ENCODE measurements at regions not wholly inside any gene's neighbourhood (a gene's known extent, or its start where the extent isn't known, plus 50 kb on each side); places are given as distances from the start of the nearest gene placed in this dataset.
A peak's percentile ranks its signal among the peaks of the same experiment; 100 is the strongest.

GRCh38 chr1:81340239-81340638 is 460.5 kb upstream of the ADGRL2 start:
- no peak for DNase-seq
- in situ Hi-C loops (cut with HindIII; ENCODE audit: low pct_ligation_motif_present, low pct_unique_long_range_greater_than_20kb, low sequenced_read_pairs): no loop called here

GRCh38 chr1:81337226-81337625 is 463.5 kb upstream of the ADGRL2 start:
- in situ Hi-C loops (cut with HindIII; ENCODE audit: low pct_ligation_motif_present, low pct_unique_long_range_greater_than_20kb, low sequenced_read_pairs): no loop called here
- no peak for DNase-seq

- DNase-seq: no peak
- in situ Hi-C loops (cut with HindIII; ENCODE audit: low pct_ligation_motif_present, low pct_unique_long_range_greater_than_20kb, low sequenced_read_pairs): no loop called here
These were observed 464.9 kb upstream of the ADGRL2 start for GRCh38 chr1:81335876-81336275.

DNA sequence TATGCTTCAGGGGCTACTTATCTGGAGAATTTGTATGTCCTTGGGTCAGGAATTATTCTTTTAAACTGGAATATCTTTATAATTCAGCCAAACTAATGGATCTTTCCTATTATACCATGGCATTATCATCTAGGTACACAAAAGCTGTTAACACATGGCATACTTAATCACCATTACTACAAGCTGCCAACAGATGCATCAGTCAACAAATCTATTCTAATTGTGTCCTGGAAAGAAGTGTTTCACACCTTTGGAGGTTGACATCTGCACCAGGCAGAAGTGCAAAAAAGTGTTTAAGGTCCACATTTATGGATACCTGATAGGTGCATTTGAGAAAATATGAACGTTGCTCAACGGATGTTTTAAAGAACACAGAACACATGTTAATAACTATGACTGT is 470.2 kb upstream of the ADGRL2 start:
- in situ Hi-C loops (cut with HindIII; ENCODE audit: low pct_ligation_motif_present, low pct_unique_long_range_greater_than_20kb, low sequenced_read_pairs): no loop called here
- DNase-seq: no peak

GRCh38 chr1:81330111-81330510 is 470.6 kb upstream of the ADGRL2 start:
- DNase-seq: no peak
- in situ Hi-C loops (cut with HindIII; ENCODE audit: low pct_ligation_motif_present, low pct_unique_long_range_greater_than_20kb, low sequenced_read_pairs): no loop called here

DNA sequence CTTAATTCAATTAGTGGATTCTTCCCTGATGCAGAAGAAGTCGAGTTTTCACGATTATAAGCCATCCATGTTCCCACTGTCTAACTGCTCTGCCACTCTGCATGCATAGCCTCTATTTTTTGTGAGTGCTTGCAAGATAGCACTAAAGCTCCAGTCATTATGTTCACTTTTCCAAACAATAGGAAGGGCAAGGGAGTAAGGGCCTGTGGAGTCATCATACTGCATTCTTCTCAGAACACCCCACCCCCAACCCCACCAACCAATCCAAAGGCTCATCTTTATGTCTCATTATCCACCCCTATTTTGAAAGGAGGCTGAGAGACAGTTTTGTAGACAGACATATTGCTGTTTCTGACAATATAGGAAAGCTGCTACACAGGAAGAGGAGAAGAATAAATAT is 471.7 kb upstream of the ADGRL2 start:
- no peak for DNase-seq
- in situ Hi-C loops (cut with HindIII; ENCODE audit: low pct_ligation_motif_present, low pct_unique_long_range_greater_than_20kb, low sequenced_read_pairs): no loop called here

DNA sequence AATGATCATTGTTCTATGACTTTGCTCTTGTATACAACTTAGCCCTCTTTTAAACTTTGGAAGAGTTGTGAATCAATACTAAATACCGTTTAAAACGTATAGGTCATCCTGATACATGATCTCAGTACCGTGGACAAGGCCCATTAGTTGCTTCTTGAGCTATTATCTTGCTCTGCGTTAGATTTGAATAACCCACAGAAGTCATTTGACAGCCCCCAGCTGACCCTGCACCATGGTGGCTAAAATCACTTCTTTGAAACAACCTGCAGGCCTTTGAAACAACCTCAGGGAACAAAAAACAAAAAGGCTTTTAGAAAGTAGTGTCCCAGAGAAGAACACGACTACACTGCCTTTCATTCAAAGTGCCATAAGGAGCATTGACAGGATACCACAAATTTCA is 473.0 kb upstream of the ADGRL2 start:
- in situ Hi-C loops (cut with HindIII; ENCODE audit: low pct_ligation_motif_present, low pct_unique_long_range_greater_than_20kb, low sequenced_read_pairs): no loop called here

GRCh38 chr1:81327103-81327710 is 473.5 kb upstream of the ADGRL2 start:
- DNase-seq: no peak
- in situ Hi-C loops (cut with HindIII; ENCODE audit: low pct_ligation_motif_present, low pct_unique_long_range_greater_than_20kb, low sequenced_read_pairs): no loop called here

More for the DNA sequence above, 473.0 kb upstream of the ADGRL2 start:
- DNase-seq: no peak

GRCh38 chr1:81326212-81326611 is 474.5 kb upstream of the ADGRL2 start:
- in situ Hi-C loops (cut with HindIII; ENCODE audit: low pct_ligation_motif_present, low pct_unique_long_range_greater_than_20kb, low sequenced_read_pairs): no loop called here

DNA sequence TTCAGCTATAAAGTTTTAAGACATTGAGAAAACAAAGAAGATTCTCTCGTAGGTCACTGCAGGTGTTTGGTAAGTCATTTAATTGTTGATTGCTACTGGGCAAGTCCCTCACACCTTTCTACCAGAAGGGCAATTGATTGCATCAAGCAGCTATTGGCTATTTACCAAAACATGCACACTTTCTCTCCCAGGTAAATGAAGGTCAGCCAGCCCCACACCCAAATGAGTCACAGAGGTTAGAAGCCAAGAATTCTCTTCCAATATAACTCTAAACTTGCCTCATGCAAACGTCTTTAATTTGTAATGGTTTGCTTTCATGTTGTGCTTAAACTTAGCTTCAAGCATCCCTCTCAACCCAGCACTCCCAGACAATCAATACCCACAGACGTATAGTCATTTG is 475.3 kb upstream of the ADGRL2 start:
- in situ Hi-C loops (cut with HindIII; ENCODE audit: low pct_ligation_motif_present, low pct_unique_long_range_greater_than_20kb, low sequenced_read_pairs): no loop called here

More at GRCh38 chr1:81326212-81326611, 474.5 kb upstream of the ADGRL2 start:
- no peak for DNase-seq

GRCh38 chr1:81323862-81324261 is 476.9 kb upstream of the ADGRL2 start:
- in situ Hi-C loops (cut with HindIII; ENCODE audit: low pct_ligation_motif_present, low pct_unique_long_range_greater_than_20kb, low sequenced_read_pairs): no loop called here
- DNase-seq: no peak

More for the DNA sequence above, 475.3 kb upstream of the ADGRL2 start:
- DNase-seq: no peak

- in situ Hi-C loops (cut with HindIII; ENCODE audit: low pct_ligation_motif_present, low pct_unique_long_range_greater_than_20kb, low sequenced_read_pairs): no loop called here
- no peak for DNase-seq
These were observed 483.5 kb upstream of the ADGRL2 start for GRCh38 chr1:81317191-81317590.

DNA sequence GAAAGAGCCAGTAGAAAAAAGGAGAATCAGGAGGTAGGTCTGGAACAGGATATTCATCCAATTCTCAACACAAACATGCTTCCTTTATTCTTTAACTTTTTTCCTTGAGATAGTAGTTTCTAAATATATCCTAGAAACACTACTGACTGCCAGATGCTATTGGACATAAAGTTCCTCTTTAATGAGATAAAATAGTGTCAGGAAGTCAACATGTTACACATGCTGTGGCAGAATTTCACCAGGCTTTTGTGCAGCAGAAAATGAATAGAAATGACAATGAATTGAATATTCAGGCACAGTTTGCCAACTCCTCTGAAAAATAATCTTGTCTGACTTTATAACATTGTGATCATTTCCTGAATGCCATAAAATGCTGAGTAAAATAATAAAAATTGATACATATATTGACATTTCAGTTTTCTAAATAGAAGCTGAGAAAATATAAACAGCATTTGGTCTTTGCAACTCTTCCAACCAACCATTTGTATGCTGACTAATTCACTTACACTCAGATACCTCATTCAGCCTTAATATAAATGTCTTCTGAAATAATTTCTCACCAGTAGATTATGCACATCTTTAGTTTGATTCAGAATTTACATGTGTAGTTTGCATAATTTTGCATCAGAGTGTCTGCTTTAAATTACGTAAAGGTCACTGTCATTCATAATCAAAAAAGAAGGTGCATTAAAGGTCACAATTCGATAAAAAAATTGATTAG is 486.1 kb upstream of the ADGRL2 start:
- in situ Hi-C loops (cut with HindIII; ENCODE audit: low pct_ligation_motif_present, low pct_unique_long_range_greater_than_20kb, low sequenced_read_pairs): no loop called here
- no peak for DNase-seq

DNA sequence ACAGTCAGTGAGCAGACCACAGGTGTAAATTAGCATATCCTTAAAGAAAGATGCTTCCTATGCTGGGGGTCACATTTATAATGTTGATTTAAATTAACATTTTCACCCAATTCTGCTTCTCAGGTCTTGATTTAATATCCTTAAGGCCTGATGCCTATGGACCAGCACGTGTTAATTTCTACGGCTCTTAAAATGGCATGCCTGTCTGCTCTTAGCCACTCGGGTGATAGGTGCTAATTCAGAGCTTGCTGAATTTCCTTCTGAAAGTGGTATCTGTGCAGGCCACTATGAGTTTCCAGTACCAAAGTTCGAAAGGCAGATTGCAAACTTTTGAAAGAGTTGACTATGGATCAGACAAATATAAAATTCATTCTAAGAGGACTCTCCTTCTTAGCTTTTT is 487.4 kb upstream of the ADGRL2 start:
- DNase-seq: no peak
- in situ Hi-C loops (cut with HindIII; ENCODE audit: low pct_ligation_motif_present, low pct_unique_long_range_greater_than_20kb, low sequenced_read_pairs): no loop called here

DNA sequence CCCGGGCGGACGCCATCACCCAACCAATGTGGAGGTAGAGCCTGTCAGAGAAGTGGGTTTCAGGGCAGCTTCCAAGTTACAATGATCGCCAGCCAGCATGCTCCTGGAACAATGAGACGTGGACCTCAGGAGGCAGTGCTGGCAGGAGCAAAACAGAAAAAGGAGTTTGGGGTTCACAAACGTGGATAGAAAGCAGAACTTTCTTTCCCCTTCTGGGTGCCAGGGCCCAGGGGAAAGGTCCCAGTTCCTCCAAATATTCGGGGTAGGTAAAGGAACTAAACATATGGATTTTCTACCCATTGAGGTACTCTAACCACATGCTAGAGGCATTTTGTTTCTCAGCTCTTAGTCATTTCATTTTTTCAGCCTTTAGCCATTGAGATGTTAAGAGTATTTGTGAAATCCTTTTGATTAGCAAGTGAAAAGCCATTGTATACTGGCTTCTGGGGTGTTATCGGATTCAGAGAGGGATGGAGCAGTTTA is 488.4 kb upstream of the ADGRL2 start:
- no peak for DNase-seq
- in situ Hi-C loops (cut with HindIII; ENCODE audit: low pct_ligation_motif_present, low pct_unique_long_range_greater_than_20kb, low sequenced_read_pairs): no loop called here

DNA sequence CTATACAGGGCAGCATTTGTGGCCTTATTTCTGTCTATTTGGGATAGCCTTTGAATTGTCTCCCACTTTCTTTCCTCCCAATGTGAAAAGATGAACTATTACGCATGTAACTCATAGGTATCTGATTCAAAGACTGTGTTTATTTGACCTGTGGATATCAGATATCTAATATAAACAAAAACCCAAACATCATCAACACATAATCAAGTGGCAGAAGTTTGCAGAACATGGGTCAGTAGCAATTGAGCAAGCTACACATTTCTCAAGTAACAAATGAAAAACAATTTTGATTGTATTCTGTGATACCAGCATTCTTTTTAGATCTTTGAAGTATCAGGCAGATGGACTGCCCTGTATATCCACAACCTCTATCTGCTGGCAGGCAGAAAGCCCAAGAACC is 490.5 kb upstream of the ADGRL2 start:
- no peak for DNase-seq
- in situ Hi-C loops (cut with HindIII; ENCODE audit: low pct_ligation_motif_present, low pct_unique_long_range_greater_than_20kb, low sequenced_read_pairs): no loop called here

GRCh38 chr1:81308191-81308590 is 492.5 kb upstream of the ADGRL2 start:
- in situ Hi-C loops (cut with HindIII; ENCODE audit: low pct_ligation_motif_present, low pct_unique_long_range_greater_than_20kb, low sequenced_read_pairs): no loop called here
- no peak for DNase-seq

DNA sequence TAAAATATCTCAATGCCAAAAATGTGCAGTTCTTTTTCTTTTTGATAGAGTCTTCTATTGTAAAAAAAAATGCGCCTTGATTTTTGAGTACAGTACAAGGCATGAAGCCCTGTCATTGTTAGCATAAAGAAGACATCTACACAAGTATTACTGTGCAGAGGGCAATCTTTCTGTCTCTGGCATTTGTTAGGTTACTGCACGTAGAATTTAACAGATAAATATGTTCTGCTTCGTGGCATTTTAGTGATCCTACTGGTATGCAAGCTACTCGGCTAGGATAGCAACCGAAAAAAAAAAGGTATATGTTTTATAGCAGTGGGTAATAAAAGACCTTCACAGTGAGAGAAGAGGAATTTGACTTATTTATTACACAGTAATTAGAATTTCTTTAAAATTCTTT is 492.9 kb upstream of the ADGRL2 start:
- in situ Hi-C loops (cut with HindIII; ENCODE audit: low pct_ligation_motif_present, low pct_unique_long_range_greater_than_20kb, low sequenced_read_pairs): no loop called here
- DNase-seq: no peak

DNA sequence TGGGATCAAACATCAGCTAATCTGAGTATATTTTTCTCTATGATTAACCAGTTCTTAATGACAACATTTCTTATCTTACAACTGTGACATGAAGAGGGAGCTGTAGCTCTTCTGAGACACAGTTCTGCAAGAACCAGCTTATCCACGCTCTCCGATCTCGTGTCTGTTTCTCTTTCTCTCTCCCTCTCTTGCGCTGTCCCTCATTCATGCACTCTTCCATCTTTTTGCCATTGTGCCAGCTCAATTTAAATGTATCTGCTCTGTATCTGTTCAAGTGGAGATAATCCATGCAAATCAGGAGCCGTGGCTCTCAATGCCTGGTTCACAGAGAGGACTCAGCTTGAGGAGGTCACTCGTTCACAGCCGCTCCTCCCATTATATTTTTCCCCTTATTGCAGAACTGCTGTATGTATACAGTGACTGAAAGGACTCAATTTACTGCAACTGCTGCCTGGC is 494.7 kb upstream of the ADGRL2 start:
- in situ Hi-C loops (cut with HindIII; ENCODE audit: low pct_ligation_motif_present, low pct_unique_long_range_greater_than_20kb, low sequenced_read_pairs): no loop called here
- peak; percentile 64 for DNase-seq

DNA sequence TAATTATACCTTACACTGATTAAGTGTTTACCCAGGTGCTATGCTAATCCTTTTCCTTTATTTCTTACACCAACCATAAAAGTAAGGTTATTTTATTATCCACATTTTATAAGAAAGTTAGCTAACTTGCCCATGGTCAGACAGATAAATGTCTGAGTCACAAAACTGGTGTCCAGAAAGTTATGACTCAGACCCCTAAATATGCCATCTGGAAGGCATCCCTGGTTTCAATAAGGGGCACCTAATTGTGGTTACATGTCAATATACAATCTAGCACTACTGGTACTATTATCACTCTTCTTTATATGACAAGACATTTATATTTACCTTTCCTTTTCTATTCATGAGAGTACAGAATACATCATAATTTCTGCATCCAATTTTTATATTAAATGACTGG is 496.5 kb upstream of the ADGRL2 start:
- DNase-seq: peak; percentile 64

More for the DNA sequence above, 496.5 kb upstream of the ADGRL2 start:
- in situ Hi-C loops (cut with HindIII; ENCODE audit: low pct_ligation_motif_present, low pct_unique_long_range_greater_than_20kb, low sequenced_read_pairs): no loop called here
